CD4-positive, alpha-beta T cell treated with Interleukin-21 for 1 hour (primary cell): ENCODE measurements at regions not wholly inside any gene's neighbourhood (a gene's known extent, or its start where the extent isn't known, plus 50 kb on each side); places are given as distances from the start of the nearest gene placed in this dataset.

Experiments
- DNase-seq: peaks from one replicate; pipeline ENCODE4 v3.0.0-alpha.2; 2020

DNA sequence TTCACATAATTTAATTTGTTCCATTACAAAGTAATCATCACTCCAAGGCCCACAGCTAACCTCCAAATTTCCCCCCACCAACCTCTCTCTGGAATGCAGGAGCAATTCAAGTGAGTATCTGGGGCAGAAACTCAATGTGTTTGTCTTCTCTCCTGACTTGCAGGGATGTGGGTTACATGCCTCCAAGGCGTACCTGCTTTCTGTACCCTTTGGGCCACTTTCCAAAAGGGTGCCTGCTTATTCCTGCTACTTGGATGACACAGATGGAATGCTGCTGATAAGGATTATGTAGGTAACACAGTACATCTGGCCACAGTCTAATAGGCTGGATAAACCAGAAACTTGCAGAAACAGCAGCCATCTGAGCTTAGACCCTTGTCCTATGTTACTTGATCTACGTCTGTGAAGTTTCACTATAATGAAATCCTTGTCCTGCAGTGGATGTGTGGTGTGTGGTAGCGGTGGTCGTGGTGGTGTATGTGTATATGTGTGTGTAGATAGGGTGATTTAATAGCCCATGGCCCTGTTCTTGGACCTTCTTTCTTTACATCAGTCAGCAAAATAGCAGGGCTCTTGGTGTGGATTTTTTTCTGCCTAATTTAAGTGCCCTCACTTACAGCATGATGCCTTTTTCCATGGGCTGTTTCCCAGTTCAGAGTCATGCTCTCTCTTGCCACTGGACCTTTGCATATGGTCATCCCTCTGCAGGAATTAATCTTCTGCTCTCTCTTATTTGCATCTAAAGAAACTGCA lies 175.9 kb downstream of the ZDHHC21 start:
- no peak for DNase-seq

DNA sequence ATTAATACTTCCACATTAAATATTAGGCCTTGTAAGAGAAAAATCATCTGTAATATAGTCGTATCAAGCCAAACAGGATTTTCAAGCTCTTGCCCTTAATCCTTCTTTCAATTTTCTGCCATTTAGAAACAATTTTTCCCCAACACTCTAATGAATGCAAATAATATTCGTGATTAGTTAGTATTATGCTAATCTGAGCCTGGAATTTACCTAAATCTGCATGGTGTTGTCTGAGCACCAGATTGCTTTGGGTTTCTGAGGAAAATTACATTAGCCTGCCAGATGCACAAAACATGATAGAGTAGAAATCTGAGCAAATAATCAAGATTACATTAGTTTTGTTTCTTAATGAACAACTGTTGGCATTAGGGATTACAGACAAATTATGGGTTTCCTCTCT lies 176.6 kb downstream of the ZDHHC21 start:
- no peak for DNase-seq

DNA sequence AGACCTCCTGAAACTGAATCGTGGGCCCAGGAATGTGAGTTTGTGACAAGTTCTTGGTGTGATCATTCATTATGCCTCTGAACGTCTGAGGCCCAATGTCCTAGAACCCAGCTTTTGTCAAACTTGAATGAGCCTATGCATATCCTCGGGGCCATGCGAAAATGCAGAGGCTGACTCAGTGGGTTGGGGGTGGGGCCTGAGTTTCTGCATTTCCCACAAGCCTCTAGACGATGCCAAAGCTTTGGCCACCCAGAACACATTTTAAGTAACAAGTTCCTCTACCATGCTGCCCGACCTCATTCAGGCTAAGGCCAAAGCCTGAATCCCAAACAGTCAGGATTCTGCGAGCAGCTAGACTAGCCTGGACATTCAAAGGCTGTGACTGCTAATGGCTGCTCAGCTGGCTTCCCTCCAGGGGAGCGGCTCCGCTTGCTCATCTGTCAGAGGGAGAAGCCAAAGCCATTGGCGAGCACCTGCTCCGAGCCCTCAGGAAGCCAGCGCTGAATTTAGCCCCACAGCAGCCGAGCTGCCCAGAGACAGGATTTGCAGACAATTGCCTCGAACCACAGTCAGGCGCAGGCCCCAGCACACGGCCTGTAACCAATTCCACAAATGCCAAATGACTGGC lies 177.5 kb downstream of the ZDHHC21 start:
- DNase-seq: no peak

DNA sequence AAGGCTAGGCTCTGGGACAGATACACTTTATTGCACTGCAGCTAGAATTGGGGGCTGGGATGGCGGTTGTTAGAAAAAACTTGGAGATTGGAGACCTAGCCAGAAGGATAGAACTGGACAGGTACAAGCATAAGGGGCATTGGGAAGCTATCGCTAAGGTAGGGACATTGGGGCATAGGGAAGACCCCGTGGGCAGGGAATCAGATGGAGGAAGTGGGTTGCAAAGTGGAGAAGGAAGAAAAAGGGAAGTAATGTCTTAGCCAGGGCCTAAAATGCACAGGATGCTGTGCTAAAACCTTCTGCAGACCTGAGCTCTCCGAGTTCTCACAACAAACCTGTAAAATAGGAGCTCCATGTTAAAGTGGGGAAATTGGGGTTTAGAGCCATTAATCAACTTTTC lies 178.2 kb downstream of the ZDHHC21 start:
- no peak for DNase-seq

DNA sequence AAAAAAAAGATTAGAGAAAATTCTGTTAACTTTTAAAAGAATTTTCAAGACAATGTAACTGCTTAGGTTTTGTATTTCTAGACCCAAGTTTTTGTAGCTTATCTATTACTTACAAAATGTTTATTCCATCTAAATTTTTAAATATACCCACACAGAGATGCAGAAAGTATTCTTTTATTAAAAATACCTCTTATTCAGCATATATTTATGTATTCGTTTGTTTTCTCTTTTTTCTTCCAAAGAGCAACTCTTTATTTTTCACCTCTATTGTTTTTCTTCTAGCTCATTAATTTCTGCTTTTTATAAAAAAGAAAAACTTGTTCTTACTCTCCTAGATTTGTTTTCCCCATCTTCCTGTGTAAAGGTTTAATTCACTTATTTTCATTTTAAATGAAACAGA lies 180.3 kb downstream of the ZDHHC21 start:
- DNase-seq: no peak

DNA sequence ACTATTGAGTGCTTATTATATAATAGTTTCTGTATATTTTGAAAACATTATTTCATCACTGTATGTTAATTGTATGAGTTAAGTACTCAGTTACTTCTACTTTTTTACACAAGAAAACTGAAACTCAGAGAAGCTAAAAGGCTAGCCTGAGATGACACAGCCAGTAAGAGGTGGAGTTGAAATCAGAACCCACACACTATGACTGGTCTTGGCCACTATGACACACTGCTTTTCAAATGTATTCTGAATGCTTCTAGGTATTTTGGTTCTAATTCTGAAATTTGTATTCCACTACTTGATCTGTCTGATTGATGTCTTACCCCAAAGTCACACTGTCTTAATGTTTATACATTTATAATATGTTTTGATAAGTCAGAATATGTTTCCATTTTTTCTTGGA lies 181.8 kb downstream of the ZDHHC21 start:
- no peak for DNase-seq

DNA sequence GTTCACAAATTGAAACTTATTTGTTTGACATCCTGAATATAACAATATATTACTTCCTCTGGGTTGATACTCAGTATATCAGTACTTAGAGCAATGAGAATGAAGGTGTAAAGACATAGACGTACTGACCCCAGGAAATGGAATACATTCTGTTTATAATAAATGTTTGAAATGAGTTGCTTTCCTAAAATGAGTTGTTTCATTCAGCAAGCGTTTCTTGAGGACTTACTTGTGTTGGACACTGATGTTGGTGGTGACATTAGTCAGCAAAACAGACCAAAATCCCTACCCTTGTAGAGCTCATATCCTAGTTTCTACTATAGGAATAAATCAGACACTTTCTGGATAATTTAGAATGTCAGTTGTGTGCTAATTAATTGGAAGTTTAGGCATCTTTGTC lies 184.3 kb downstream of the ZDHHC21 start:
- DNase-seq: no peak

DNA sequence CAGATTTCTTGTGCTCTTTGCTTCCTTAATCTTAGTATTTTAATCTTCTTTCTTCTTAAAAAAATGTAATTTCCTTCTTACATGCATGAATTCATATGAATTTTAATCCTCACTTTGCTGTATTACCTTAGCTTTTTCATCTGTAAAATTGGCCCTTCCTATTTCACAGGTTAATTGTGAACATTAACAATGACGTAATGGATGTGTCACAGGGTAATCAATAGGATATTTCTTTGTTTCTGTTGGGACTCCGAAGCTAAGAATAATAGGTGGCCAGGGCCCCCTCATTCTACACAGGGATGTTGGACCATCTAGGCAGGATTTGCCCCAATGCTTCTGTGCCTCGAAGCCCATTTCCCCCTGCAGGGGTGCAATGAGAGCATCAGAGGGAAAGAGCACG lies 187.4 kb upstream of the NFIB start:
- no peak for DNase-seq

DNA sequence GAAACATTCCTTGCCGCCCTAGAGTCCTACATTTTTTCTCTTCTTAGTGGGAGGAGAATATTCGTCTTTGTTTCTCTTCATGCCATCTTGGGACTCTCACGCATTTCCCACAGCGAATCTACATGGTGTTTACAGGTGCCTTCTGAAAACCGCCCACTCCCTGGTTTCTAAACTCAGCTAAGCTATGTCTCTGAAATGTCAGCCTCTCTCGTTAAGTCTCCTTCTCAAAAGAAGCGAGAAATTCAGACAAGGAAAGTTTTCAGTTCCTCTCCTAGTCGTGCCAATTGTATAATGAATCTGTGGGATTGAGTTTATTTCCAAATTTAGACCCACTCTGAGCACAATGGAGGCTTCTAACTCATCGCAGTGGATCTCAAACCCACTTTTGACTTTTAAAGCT lies 186.8 kb upstream of the NFIB start:
- no peak for DNase-seq

DNA sequence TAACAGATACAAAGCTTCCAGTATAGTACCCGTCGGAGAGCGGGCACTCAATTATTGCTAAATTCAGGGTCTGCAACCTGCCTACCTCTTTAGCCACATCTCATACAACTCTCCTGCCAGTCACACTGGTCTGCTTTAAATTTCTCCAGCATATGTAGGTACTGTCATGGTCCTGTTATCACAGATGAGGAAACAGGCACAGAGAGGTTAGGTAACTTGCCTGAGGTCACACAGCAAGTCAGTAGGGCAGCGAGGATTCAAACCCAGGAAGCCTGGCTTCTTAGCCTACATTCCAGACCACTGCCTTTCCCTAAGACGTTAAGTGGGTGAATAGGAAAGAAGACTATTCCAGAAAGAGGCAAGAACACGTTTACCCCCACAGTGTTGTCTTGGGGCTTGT lies 186.0 kb upstream of the NFIB start:
- DNase-seq: no peak

DNA sequence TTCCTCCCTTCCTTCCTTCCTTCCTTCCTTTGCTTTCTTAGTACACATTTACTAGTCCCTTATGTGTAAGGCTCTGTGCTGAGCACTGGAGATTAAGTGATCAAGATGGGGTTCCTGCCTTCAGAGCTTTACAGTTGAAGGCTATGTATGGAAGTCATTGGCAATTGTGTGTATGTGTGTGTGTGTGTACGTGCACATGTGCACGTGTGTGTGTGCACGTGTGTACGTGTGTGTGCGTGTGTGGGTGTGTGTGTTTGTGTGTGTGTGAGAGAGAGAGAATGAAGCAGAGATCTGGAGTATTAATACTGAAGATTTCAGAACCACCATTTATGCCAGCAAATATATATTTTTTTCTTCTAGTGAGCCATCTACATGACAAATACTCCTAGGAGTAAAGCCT lies 184.9 kb upstream of the NFIB start:
- no peak for DNase-seq

DNA sequence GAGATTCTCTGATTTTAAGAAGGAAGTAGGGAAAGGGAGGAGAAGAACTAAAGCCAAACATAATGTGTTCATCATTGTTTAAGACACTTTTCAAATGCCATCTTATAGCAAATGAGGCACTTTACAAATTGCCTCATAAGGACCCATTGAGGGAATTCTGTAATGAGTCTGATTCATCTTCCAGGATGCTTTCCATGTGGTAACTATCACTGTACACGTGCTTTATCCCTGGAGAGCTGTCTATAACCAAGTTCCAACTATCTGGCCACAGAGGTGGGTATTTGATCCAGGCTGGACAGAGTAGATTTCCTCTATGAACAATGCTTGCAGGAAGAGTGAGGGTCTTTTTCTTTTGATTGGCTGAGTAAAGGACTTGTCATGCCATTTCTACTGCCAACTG lies 183.5 kb upstream of the NFIB start:
- no peak for DNase-seq

DNA sequence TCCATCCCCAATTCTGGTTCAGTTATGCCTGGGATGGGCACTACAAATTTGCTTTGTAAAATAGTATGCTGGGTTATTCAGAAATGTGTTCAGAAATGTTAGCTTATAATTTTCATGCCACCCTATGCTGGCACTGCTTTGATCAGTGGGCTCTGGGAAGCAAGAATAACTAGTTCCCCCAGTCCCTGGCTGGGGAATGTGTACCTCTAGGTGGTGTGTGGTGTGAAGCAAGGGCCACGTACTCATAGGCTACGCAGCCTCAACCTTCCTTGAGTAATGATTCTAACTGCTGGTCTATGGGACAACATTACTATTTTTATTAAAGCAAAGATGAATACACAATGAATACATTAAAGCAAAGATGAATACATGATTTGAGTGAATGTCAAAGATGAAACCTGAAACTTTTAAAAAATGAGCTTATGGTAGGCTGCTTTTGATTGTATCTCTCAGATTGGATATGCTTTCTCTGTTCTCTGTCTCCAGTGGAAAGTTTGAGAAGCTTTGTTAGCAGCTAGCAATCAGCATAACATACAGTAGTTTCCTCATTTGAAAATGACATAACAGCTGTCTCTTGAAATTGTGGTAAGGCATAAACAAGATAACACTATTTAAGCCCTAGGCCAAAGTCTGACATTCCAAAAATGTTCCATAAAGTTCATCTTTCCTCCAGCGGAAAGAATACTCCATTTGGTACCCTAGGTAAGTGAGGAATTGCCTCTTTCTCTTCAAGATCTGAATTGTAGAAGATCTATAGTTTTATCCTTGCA lies 174.7 kb upstream of the NFIB start:
- DNase-seq: no peak

DNA sequence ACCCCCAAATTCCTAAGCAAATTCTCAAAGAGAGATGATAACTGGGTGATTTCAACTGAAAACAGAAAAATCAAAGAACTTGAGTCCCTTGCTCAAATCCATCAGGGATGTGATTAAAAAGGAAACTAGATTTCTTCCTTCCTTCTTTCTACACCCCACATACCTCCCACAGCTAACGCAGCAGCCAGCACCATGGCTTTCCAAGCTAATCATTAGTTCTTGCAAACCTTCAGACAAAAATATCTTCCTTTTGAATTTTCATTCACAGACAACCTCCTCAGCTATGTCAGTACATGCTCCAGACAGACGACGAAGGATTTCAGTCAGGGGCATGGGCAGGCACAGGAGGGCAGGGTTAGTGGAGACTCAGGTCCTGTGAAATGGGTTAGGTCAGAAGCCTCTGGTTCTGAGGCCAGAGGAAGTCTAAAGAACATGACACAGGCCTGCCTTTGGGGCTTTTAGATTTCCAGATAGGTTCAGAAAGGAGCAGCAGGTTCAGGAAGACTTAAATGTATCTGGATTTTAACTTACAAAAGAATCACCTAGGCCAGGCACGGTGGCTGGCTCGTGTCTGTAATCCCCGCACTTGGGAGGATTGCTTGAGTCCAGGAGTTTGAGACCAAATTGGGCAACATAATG lies 173.7 kb upstream of the NFIB start:
- no peak for DNase-seq

DNA sequence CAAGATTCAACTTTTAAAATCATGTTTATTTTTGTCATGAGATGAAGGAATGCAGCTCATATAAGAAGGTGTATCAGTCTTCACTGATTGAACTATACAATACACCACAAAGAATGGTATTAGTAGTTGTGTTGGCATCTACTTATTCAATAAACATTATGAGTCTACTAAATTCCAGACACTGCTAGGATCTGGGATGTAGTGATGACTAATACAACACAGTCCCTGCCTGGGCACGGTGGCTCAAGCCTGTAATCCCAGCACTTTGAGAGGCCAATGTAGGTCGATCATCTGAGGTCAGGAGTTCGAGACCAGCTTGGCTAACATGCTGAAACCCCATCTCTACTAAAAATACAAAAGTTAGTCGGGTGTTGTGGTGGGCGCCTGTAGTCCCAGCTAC lies 171.4 kb upstream of the NFIB start:
- no peak for DNase-seq

DNA sequence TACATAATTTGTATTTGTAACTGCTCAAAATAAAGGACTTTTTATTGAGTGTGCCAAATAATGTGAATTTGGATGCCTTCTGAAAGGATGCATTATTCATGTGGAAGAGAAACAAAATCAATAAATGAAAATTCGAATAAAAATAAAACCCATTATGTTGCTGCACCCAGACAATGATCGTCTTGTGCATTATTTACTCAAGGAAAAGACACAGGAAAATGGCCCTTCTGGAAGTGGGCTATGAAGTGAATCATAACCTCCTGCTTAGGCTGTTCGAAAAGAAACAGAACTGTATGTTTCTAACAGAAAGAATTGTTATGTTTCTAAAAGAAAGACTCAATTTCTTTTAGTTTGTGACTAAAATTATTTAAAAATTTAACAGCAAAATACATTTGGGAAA lies 168.9 kb upstream of the NFIB start:
- DNase-seq: no peak

DNA sequence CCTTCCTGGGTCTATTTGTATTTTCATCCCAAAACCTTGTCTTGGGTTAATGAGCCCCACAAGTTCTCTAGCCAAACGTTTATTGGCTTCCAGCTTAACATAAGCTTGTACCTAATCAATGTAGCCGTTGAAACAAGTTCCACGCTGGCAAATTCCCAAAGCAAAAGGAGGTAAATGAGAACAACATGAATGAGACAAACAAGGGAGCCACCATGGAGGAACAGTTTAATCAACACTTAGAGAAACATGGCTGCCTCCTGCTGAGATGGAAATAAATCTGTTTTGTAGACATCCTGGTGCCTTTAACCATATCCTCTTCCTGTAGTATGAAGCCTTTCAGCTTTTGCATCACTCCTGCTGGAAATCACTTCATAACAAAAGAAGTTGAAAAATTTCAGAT lies 166.6 kb upstream of the NFIB start:
- DNase-seq: no peak

DNA sequence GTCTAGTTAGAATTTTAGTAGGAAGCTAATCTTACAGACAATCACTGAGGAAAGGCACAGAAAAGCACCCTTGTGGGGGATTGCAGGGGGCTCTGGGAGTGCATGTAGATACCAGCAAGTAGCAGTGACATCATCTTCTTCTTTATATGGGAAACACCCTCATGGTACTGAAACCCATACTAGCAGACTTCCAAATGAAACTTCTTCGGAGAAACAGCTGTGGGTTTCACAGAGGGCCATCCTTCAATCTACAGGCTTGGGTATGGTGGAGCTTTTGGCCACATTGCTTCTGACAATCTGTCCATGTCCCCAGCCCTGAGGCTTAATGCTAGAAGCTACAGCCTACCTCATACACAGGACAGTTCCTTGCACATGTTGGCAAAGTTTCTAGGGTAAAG lies 165.2 kb upstream of the NFIB start:
- no peak for DNase-seq

DNA sequence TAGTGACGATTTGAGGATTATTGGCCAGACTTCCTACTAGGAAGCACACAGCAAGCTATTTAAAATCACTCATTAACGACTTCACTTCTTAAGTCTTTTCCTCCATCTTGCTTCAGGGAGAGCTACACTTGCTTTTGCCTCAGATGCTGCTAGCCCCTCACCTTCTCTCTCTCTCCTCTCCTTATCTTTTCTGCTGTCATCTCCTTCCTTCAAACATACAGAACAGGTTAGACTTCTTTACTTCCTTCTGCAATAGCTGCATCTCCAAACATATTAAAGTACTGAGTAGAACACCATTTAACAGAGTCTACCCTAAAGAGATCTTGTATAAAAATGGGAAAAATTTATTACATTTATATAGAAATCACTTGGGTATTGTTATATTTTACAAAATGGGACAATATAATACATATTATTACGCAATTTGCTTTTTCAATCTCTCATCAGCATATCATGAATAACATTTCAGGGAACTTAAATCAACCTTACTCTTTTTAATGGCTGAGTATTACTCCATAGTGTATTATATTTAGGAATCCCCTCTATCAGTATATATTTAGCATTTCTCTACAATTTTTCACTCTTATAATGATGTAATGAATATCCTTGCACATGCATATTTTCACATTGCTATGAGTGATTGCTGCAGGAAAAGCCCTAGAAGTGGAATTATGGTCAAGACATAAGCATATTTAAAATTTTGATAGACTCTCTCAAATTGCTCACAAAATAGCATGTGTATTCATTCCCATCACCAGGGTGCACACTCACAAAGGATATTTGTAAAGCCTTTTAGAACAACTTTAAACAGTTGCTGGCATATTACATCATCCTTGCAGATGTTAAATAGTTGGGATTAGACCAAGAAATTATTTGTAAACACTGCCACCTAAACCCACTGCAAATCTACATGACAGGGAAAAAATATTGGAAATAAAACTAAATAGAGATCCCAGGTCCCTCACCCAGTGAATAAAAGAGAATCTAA lies 164.5 kb upstream of the NFIB start:
- DNase-seq: no peak

DNA sequence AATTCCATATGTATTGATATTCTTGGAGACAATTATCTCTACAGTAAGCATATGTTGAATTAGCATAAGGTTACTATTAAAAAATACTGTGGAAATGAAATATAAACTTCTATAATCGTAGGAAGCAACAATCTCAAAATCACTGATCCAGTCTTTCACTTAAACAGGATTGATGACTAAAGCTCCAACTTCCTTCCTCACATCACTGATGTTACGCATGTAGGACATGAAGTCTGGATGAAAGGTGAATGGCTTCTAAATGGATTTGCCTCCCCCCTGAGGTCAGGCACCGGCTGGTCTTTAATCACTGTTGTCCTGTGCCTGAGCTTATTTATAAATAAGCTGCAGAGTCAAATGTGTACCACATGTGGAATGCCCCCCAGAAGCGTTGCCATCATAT lies 157.1 kb upstream of the NFIB start:
- no peak for DNase-seq

DNA sequence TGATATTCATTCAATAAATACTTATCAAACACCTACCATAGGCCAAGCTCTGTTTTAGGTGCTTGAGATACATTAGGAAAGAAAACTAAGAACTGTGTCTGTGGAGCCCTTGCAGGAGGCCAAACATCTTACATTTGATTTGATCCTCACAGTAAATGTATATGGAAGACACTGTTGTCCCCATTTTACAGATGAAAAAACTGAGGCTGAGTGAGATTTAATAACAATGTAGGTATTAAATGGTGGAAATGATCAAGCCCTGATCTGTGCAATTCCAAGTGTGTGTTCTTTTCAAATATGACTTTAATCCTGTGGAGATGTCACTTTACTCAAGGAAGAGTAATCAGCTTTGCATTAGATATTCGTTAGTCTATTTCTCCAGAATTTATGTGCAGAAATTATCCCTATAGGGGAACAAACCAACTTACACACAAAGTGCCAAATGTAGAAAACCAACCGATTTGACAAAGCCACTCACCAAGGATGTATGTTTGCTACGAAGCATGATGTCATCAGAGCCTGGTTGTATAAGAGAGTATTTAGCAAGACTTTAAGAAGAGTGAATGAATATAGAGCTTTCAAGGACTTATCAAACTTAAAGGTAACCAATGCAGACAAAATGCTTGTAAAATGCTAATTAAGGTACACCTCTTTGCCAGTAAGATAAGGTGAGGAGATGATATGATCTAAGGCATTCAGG lies 153.9 kb upstream of the NFIB start:
- DNase-seq: no peak

DNA sequence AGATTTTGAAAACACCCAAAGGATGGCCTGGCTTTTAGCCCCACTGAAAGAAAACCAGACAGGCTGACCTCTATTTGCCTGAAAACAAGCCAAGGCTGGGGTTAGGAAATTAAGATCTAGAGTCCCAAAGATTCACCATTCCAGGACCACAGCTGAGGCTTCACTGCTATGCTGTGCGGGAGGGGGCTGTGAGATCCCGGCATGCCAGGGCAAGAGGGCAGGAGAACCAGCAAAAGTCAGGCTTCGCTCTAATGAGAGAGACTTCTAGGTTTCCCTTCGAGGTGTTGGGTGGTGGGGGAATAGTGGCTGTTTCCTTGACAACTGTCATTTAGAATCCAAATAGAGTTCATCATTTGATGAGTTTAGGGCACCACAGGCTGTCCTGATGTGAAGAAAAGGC lies 152.9 kb upstream of the NFIB start:
- no peak for DNase-seq
